Gastrocnemius medialis (tissue), 4 donors: ENCODE measurements at regions not wholly inside any gene's neighbourhood (a gene's known extent, or its start where the extent isn't known, plus 50 kb on each side); places are given as distances from the start of the nearest gene placed in this dataset.

Experiments used
- ATAC-seq, 2 donors: fragments of 150-250 bp; one replicate each; pipeline ENCODE4 v1.9.1; 2016
- DNase-seq, 2 donors: peaks; one replicate each; pipeline ENCODE4 v3.0.0-alpha.2; 2019
- H3K27ac ChIP-seq, 4 donors: fragments of 200-600 bp; sonication (generic); 1 replicate in 1 of 4; 2 replicates in 3 of 4; pipeline ENCODE4 v1.5.1; 2016 to 2018; ENCODE audit warnings: mild to moderate bottlenecking in 2 of 4, moderate library complexity in 1 of 4
- H3K27me3 ChIP-seq, 3 donors: fragments of 200-600 bp; sonication (generic) in 2 of 3; 1 replicate in 1 of 3; 2 replicates in 2 of 3; pipeline versions ENCODE4 v1.5.1 to v1.6.0; 2016 to 2019; ENCODE audit warnings: mild to moderate bottlenecking in 1 of 3, moderate library complexity in 1 of 3
- H3K36me3 ChIP-seq, 2 donors: fragments of 200-600 bp; sonication (generic) in 1 of 2; one replicate each; pipeline ENCODE4 v1.5.1; 2017 to 2018
- H3K4me1 ChIP-seq, 2 donors: fragments of 200-600 bp; sonication (generic) in 1 of 2; one replicate each; pipeline ENCODE4 v1.5.1; 2016 to 2017; ENCODE audit warnings: mild to moderate bottlenecking in 2 of 2
- H3K4me3 ChIP-seq, 4 donors: fragments of 200-600 bp; sonication (generic) in 3 of 4; 1 replicate in 1 of 4; 2 replicates in 3 of 4; pipeline ENCODE4 v1.5.1; 2016 to 2019; ENCODE audit warnings: mild to moderate bottlenecking in 2 of 4
- H3K9me3 ChIP-seq, 3 donors: fragments of 200-600 bp; sonication (generic) in 2 of 3; 1 replicate in 1 of 3; 2 replicates in 2 of 3; pipeline ENCODE4 v1.5.1; 2016 to 2019
- CTCF ChIP-seq, 5 experiments: fragments of 450-650 bp in 3 of 5; fragments of 200-600 bp in 2 of 5; sonication (generic) in 2 of 5; IDR thresholded peaks in 4 of 5; conservative IDR thresholded peaks in 1 of 5; 1 replicate in 4 of 5; 2 replicates in 1 of 5; pipeline ENCODE4 v1.5.1; 2016 to 2019; ENCODE audit warnings: antibody characterized with exemption in 5 of 5, mild to moderate bottlenecking in 3 of 5, moderate library complexity in 3 of 5
- POLR2A ChIP-seq, 2 donors: fragments of 450-650 bp; IDR thresholded peaks; one replicate each; pipeline ENCODE4 v1.6.1; 2017; ENCODE audit warnings: antibody characterized with exemption in 2 of 2, mild to moderate bottlenecking in 2 of 2, moderate library complexity in 2 of 2
- in situ Hi-C, 4 donors: fragments of 200-750 bp; cut with MboI; loops; one replicate each; pipeline versions ENCODE4 v1.15.0 to v1.8.0; 2017; ENCODE audit warnings: low sequenced_read_pairs in 4 of 4
- intact Hi-C: fragments of 100-400 bp; cut with DNase I; formaldehyde crosslinking; loops from one replicate; pipeline ENCODE4 v1.15.1; 2023; ENCODE audit warnings: low total_unique reads

- in situ Hi-C loops, result no loop called here
- DNase-seq (no peak), ATAC-seq (no peak)
- H3K4me3 ChIP-seq, result no peak overlapping the region
- H3K4me1 ChIP-seq, result no peaks in the 10 kb centered on the region
- no peaks in the 10 kb centered on the region for H3K9me3 ChIP-seq
- H3K27ac ChIP-seq, result no peak overlapping the region
- TF ChIP-seq CTCF (IDR thresholded peaks at IDR 0.05 in 4 of 5, conservative IDR thresholded peaks at IDR 0.05 in 1 of 5) (no peak), POLR2A (IDR thresholded peaks at IDR 0.05) (no peak)
- H3K36me3 ChIP-seq, result no peaks in the 10 kb centered on the region
- H3K27me3 ChIP-seq, result no peaks in the 10 kb centered on the region
- intact Hi-C loops, result no loop called here
Measured at GRCh38 chr18:64888956-64889355, 740.1 kb upstream of the LINC00305 start.

GRCh38 chr18:64886995-64887394 is 738.1 kb upstream of the LINC00305 start:
- intact Hi-C loops (no loop called here), in situ Hi-C loops (no loop called here)
- Histone ChIP-seq H3K27me3 (no peaks in the 10 kb centered on the region), H3K4me3 (no peak overlapping the region), H3K27ac (no peak overlapping the region), H3K36me3 (no peaks in the 10 kb centered on the region), H3K9me3 (no peaks in the 10 kb centered on the region), H3K4me1 (no peaks in the 10 kb centered on the region)
- ATAC-seq (no peak), DNase-seq (no peak)
- TF ChIP-seq POLR2A (IDR thresholded peaks at IDR 0.05) (no peak), CTCF (IDR thresholded peaks at IDR 0.05 in 4 of 5, conservative IDR thresholded peaks at IDR 0.05 in 1 of 5) (no peak)

- intact Hi-C loops, result no loop called here
- no peak for ATAC-seq
- in situ Hi-C loops, result no loop called here
Measured at GRCh38 chr18:64882896-64883295, 734.0 kb upstream of the LINC00305 start.

GRCh38 chr18:64876833-64877232 is 727.9 kb upstream of the LINC00305 start:
- ATAC-seq, result no peak
- intact Hi-C loops, result no loop called here

More at GRCh38 chr18:64882896-64883295, 734.0 kb upstream of the LINC00305 start:
- Histone ChIP-seq H3K27me3 (no peaks in the 10 kb centered on the region), H3K36me3 (no peaks in the 10 kb centered on the region), H3K27ac (no peak overlapping the region), H3K9me3 (no peaks in the 10 kb centered on the region), H3K4me1 (no peaks in the 10 kb centered on the region), H3K4me3 (no peak overlapping the region)
- no peak for DNase-seq
- no peak for TF ChIP-seq CTCF (IDR thresholded peaks at IDR 0.05 in 4 of 5, conservative IDR thresholded peaks at IDR 0.05 in 1 of 5)
- TF ChIP-seq POLR2A (IDR thresholded peaks at IDR 0.05), result no peak

More at GRCh38 chr18:64876833-64877232, 727.9 kb upstream of the LINC00305 start:
- no peaks in the 10 kb centered on the region for H3K4me1 ChIP-seq
- H3K36me3 ChIP-seq, result no peaks in the 10 kb centered on the region
- H3K27ac ChIP-seq, result no peak overlapping the region
- in situ Hi-C loops, result no loop called here
- H3K9me3 ChIP-seq, result no peaks in the 10 kb centered on the region
- no peak overlapping the region for H3K4me3 ChIP-seq
- no peaks in the 10 kb centered on the region for H3K27me3 ChIP-seq
- DNase-seq, result no peak
- no peak for TF ChIP-seq CTCF (IDR thresholded peaks at IDR 0.05 in 4 of 5, conservative IDR thresholded peaks at IDR 0.05 in 1 of 5)
- TF ChIP-seq POLR2A (IDR thresholded peaks at IDR 0.05), result no peak
